ENCODE measurements at regions not wholly inside any gene's neighbourhood (a gene's known extent, or its start where the extent isn't known, plus 50 kb on each side); places are given as distances from the start of the nearest gene placed in this dataset.
"Not testable (repeated sequence)": the region's sequence is repeated elsewhere in the genome, so short reads cannot be mapped to it uniquely, and the experiment has no call there.

- Mint-ChIP-seq H3K27me3 (ENCODE audit: low read depth) (no peaks in the 10 kb centered on the region), H3K4me1 (ENCODE audit: low read depth) (peaks cover 2% of the 10 kb centered on the region), H3K27ac (no peak overlapping the region), H3K36me3 (ENCODE audit: low read depth) (no peaks in the 10 kb centered on the region), H3K4me3 (no peak overlapping the region), H3K9me3 (ENCODE audit: insufficient read depth) (no peaks in the 10 kb centered on the region)
- ATAC-seq (no peak), DNase-seq (no peak)
- CTCF ChIA-PET = interaction anchor here (1.5 kb wide), 1 partner anchor 19 kb away, joined by 3 read pairs; no protein-coding TSS in a partner anchor
- POLR2A ChIA-PET = no interaction called here
Measured at GRCh38 chr10:28988980-28989379, 299.9 kb upstream of the LYZL1 start.

- ATAC-seq (no peak), DNase-seq (peak; percentile 49)
- ChIA-PET CTCF (interaction anchor here (0.9 to 1.7 kb wide), 4 partner anchors 138 to 329 kb away, joined by 3 to 9 read pairs (median 4); no protein-coding TSS in a partner anchor), POLR2A (no interaction called here)
- Mint-ChIP-seq H3K27ac (no peak overlapping the region), H3K4me1 (ENCODE audit: low read depth) (no peaks in the 10 kb centered on the region), H3K9me3 (ENCODE audit: insufficient read depth) (no peaks in the 10 kb centered on the region), H3K27me3 (ENCODE audit: low read depth) (no peaks in the 10 kb centered on the region), H3K4me3 (no peak overlapping the region), H3K36me3 (ENCODE audit: low read depth) (no peaks in the 10 kb centered on the region)
Measured at GRCh38 chr10:28991333-28992270, 297.3 kb upstream of the LYZL1 start.

DNA sequence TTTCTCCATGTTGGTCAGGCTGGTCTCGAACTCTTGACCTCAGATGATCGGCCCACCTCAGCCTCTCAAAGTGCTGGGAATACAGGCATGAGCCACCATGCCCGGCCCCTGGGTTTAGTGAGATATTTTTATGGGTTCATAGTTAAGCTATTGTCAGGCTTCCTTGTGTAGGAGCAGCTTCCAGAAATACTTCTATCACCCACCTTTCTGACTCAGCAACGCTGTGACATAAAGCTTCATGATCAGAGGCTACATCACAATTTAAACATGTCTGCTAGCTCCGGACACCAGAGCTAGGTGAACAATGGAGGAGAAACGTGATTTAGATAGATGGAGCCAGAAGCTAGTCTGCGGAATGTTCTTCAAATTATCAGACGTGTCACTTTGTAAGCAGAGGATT is 295.8 kb upstream of the LYZL1 start:
- CTCF ChIA-PET = interaction anchor here (2.0 kb wide), 1 partner anchor 329 kb away, joined by 7 read pairs; no protein-coding TSS in a partner anchor
- H3K4me3 Mint-ChIP-seq = no peak overlapping the region
- H3K4me1 Mint-ChIP-seq (ENCODE audit: low read depth) = no peaks in the 10 kb centered on the region
- H3K27me3 Mint-ChIP-seq (ENCODE audit: low read depth) = no peaks in the 10 kb centered on the region
- H3K36me3 Mint-ChIP-seq (ENCODE audit: low read depth) = no peaks in the 10 kb centered on the region
- no peak overlapping the region for H3K27ac Mint-ChIP-seq
- no peak for ATAC-seq
- no peaks in the 10 kb centered on the region for H3K9me3 Mint-ChIP-seq (ENCODE audit: insufficient read depth)
- no peak for DNase-seq
- POLR2A ChIA-PET = no interaction called here

DNA sequence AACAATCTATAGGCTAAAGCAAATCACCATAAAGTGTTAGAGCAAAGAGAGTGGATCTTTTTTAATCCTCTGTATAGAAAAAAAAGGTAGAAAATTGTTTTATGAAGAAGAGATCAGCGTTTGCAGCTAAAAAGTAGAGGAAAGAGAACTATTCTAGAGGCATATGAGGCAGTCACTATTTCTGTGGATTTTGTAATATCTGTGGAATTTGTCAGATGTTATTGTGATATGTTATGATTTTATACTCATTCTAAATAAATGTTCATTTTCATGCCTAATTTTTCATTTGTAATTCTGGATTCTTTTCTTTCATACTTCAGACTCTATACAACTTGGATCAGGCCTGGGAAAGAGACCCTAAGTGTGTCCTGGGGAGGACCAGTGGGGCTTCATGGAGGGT is 295.0 kb upstream of the LYZL1 start:
- POLR2A ChIA-PET = no interaction called here

DNA sequence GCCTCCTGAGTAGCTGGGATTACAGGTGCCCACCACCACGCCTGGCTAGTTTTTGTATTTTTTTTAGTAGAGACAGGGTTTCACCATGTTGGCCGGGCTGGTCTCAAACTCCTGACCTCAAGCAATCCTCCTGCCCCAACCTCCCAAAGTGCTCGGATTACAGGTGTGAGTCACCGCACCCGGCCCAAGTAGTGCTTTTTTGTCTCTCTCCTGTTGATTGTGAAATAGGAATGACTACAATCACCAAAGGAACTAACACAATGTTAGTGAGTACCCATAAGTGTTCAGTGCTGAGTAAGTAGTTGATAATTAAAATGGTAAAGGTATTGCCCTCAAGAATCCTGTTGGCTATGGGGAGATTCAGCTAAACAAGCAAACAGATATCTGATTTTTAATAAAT is 294.1 kb upstream of the LYZL1 start:
- H3K9me3 Mint-ChIP-seq (ENCODE audit: insufficient read depth); DNase-seq; CTCF ChIA-PET; H3K4me3 Mint-ChIP-seq; H3K27me3 Mint-ChIP-seq (ENCODE audit: low read depth); POLR2A ChIA-PET; H3K27ac Mint-ChIP-seq; ATAC-seq; H3K36me3 Mint-ChIP-seq (ENCODE audit: low read depth); H3K4me1 Mint-ChIP-seq (ENCODE audit: low read depth): not testable (repeated sequence)

More for the DNA sequence above, 295.0 kb upstream of the LYZL1 start:
- CTCF ChIA-PET = interaction anchor here (2.0 kb wide), 1 partner anchor 330 kb away, joined by 7 read pairs; no protein-coding TSS in a partner anchor
- ATAC-seq (no peak), DNase-seq (no peak)
- H3K9me3 Mint-ChIP-seq (ENCODE audit: insufficient read depth) = no peaks in the 10 kb centered on the region
- no peaks in the 10 kb centered on the region for H3K36me3 Mint-ChIP-seq (ENCODE audit: low read depth)
- no peaks in the 10 kb centered on the region for H3K27me3 Mint-ChIP-seq (ENCODE audit: low read depth)
- no peak overlapping the region for H3K4me3 Mint-ChIP-seq
- no peaks in the 10 kb centered on the region for H3K4me1 Mint-ChIP-seq (ENCODE audit: low read depth)
- no peak overlapping the region for H3K27ac Mint-ChIP-seq

DNA sequence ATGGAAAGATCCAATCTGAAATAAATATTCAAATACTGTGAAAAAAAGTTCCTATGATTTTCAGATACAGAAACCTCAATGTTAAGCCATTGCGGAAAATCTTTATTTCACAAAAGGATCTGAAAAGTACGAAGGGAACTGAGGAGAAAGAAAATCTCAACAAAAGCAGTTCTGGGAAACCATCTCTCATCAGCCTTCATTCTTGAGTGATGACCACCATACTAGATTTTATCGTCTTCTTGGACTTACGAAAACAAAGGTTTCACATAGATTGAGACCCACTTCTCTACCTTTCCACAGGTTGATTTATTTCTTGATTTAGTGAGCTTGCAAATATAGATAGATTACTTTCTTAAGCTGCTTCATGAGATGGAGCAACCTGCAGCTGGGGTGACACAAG is 293.4 kb upstream of the LYZL1 start:
- Mint-ChIP-seq H3K27me3 (ENCODE audit: low read depth) (no peaks in the 10 kb centered on the region), H3K27ac (no peak overlapping the region), H3K4me3 (no peak overlapping the region), H3K9me3 (ENCODE audit: insufficient read depth) (no peaks in the 10 kb centered on the region), H3K4me1 (ENCODE audit: low read depth) (no peaks in the 10 kb centered on the region), H3K36me3 (ENCODE audit: low read depth) (no peaks in the 10 kb centered on the region)
- DNase-seq (no peak), ATAC-seq (no peak)
- ChIA-PET POLR2A (no interaction called here), CTCF (no interaction called here)

DNA sequence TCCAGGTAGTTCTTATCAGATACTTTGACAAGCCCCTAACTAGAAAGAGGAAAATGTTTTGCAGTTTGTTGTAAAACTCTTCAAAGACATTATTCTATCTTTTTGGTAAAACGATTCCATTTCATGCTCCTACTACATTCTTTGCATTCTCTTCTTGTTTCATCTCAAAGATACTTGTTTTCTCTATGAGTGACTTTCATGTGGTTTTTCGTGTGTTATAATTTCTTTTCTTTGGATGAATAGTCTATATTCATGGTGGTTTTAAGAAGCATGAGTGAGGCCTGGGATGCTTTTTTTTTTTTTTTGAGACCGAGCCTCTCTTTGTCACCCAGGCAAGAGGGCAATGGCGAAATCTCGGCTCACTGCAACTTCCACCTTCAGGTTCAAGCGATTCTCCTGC is 292.5 kb upstream of the LYZL1 start:
- no peaks in the 10 kb centered on the region for H3K36me3 Mint-ChIP-seq (ENCODE audit: low read depth)
- no peaks in the 10 kb centered on the region for H3K9me3 Mint-ChIP-seq (ENCODE audit: insufficient read depth)
- ATAC-seq = no peak
- H3K4me3 Mint-ChIP-seq = no peak overlapping the region
- POLR2A ChIA-PET = no interaction called here
- no peaks in the 10 kb centered on the region for H3K4me1 Mint-ChIP-seq (ENCODE audit: low read depth)
- H3K27me3 Mint-ChIP-seq (ENCODE audit: low read depth) = no peaks in the 10 kb centered on the region
- H3K27ac Mint-ChIP-seq = no peak overlapping the region
- CTCF ChIA-PET = no interaction called here
- no peak for DNase-seq

GRCh38 chr10:28996947-28997551 is 291.8 kb upstream of the LYZL1 start:
- Mint-ChIP-seq H3K4me3 (no peak overlapping the region), H3K27me3 (ENCODE audit: low read depth) (no peaks in the 10 kb centered on the region), H3K9me3 (ENCODE audit: insufficient read depth) (no peaks in the 10 kb centered on the region), H3K4me1 (ENCODE audit: low read depth) (no peaks in the 10 kb centered on the region), H3K27ac (no peak overlapping the region), H3K36me3 (ENCODE audit: low read depth) (no peaks in the 10 kb centered on the region)
- ChIA-PET POLR2A (no interaction called here), CTCF (no interaction called here)
- ATAC-seq (no peak), DNase-seq (no peak)

GRCh38 chr10:28997734-28998133 is 291.1 kb upstream of the LYZL1 start:
- no peak overlapping the region for H3K27ac Mint-ChIP-seq
- H3K27me3 Mint-ChIP-seq (ENCODE audit: low read depth) = no peaks in the 10 kb centered on the region
- no peaks in the 10 kb centered on the region for H3K36me3 Mint-ChIP-seq (ENCODE audit: low read depth)
- H3K9me3 Mint-ChIP-seq (ENCODE audit: insufficient read depth) = no peaks in the 10 kb centered on the region
- ChIA-PET POLR2A (no interaction called here), CTCF (no interaction called here)
- DNase-seq (no peak), ATAC-seq (no peak)
- H3K4me3 Mint-ChIP-seq = no peak overlapping the region
- no peaks in the 10 kb centered on the region for H3K4me1 Mint-ChIP-seq (ENCODE audit: low read depth)

DNA sequence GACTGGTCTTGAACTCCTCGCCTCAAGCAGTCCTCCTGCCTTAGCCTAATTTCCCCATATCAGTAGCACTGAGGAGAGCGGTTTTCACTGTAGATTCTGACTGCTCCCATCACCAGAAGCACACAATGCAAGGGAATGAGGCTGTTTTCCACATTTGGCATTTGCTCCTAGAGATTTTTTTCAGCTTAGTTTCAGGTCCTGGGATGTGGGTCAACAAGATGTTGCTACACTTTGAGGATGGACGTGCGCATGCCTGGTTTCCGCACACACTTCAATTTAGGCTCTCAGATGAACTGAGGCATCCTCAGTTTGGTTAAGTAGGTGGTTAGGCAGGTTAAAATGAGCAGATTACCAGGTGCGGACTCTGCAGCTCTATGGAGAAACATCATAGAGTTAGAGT is 287.1 kb upstream of the LYZL1 start:
- no peaks in the 10 kb centered on the region for H3K4me1 Mint-ChIP-seq (ENCODE audit: low read depth)
- POLR2A ChIA-PET = no interaction called here
- no peak overlapping the region for H3K27ac Mint-ChIP-seq
- no peaks in the 10 kb centered on the region for H3K27me3 Mint-ChIP-seq (ENCODE audit: low read depth)
- no peak overlapping the region for H3K4me3 Mint-ChIP-seq
- H3K36me3 Mint-ChIP-seq (ENCODE audit: low read depth) = no peaks in the 10 kb centered on the region
- CTCF ChIA-PET = no interaction called here
- no peaks in the 10 kb centered on the region for H3K9me3 Mint-ChIP-seq (ENCODE audit: insufficient read depth)
- ATAC-seq (no peak), DNase-seq (no peak)

- H3K27ac Mint-ChIP-seq; H3K4me1 Mint-ChIP-seq (ENCODE audit: low read depth); H3K9me3 Mint-ChIP-seq (ENCODE audit: insufficient read depth); DNase-seq; H3K4me3 Mint-ChIP-seq; POLR2A ChIA-PET; CTCF ChIA-PET; ATAC-seq; H3K36me3 Mint-ChIP-seq (ENCODE audit: low read depth); H3K27me3 Mint-ChIP-seq (ENCODE audit: low read depth): not testable (repeated sequence)
Measured at GRCh38 chr10:29003014-29003413, 285.9 kb upstream of the LYZL1 start.

DNA sequence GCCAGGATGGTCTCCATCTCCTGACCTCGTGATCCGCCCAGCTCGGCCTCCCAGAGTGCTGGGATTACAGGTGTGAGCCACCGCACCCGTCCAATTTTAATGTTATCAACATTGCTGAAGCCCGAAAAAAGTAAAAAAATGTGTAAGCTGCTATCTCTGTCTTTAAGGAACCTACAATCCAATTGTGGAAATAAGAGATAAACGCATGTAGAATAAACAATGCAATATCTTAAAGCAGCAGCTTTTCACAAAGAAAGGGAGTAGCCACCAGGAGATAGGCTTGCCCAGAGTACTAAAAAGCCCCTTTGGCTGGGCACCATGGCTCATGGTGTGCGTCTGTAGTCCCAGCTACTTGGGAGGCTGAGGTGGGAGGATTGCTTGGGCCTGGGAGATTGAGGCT is 282.9 kb upstream of the LYZL1 start:
- H3K27ac Mint-ChIP-seq = no peak overlapping the region
- ChIA-PET CTCF (no interaction called here), POLR2A (no interaction called here)
- no peaks in the 10 kb centered on the region for H3K27me3 Mint-ChIP-seq (ENCODE audit: low read depth)
- no peaks in the 10 kb centered on the region for H3K4me1 Mint-ChIP-seq (ENCODE audit: low read depth)
- no peaks in the 10 kb centered on the region for H3K9me3 Mint-ChIP-seq (ENCODE audit: insufficient read depth)
- no peak overlapping the region for H3K4me3 Mint-ChIP-seq
- DNase-seq = no peak
- ATAC-seq = no peak
- no peaks in the 10 kb centered on the region for H3K36me3 Mint-ChIP-seq (ENCODE audit: low read depth)

All from activated CD8-positive, alpha-beta T cell treated with anti-CD3 and anti-CD28 coated beads, Interleukin-2, amount 10 ng/mL, durations not matched to agents 7 days and 5 days (primary cell).